SK-N-SH (cell line): ENCODE measurements at regions not wholly inside any gene's neighbourhood (a gene's known extent, or its start where the extent isn't known, plus 50 kb on each side); places are given as distances from the start of the nearest gene placed in this dataset.

Experiments used
- CTCF ChIA-PET: fragments of 300-600, 350-600 bp; formaldehyde crosslinking; extraction: SDS; loops from one replicate; lab custom pipeline; 2021; lab: Yijun Ruan, JAX
- POLR2A ChIA-PET: fragments of 350-600 bp; sonication (Branson Sonifier 250); formaldehyde crosslinking; extraction: SDS; loops from one replicate; lab custom pipeline; 2020; ENCODE audit warnings: antibody characterized with exemption, inconsistent platforms; lab: Yijun Ruan, JAX
- DNase-seq: peaks from one replicate; pipeline ENCODE4 v3.0.0; 2012
- H2AFZ ChIP-seq: fragments of 200-600 bp; sonication (generic); 2 replicates; pipeline ENCODE4 v1.8.1; 2016; ENCODE audit warnings: antibody characterized with exemption, mild to moderate bottlenecking, low read depth
- H3F3A ChIP-seq: fragments of 200-600 bp; sonication (generic); replicated peaks from 2 replicates; pipeline ENCODE3; 2016; ENCODE audit warnings: antibody characterized with exemption, mild to moderate bottlenecking; ENCODE audit not compliant: insufficient read depth
- H3K27ac ChIP-seq, 2 experiments: fragments of 200-500 bp in 1 of 2; fragments of 200-600 bp in 1 of 2; sonication (Bioruptor generic) in 1 of 2; sonication (generic), shearing (Covaris generic) in 1 of 2; 2 replicates each; pipeline versions ENCODE4 v1.5.1 to v1.6.1; 2014 to 2016; ENCODE audit warnings: low read depth in 2 of 2, inconsistent platforms in 1 of 2, low read length in 1 of 2, mild to moderate bottlenecking in 1 of 2, mixed read lengths in 1 of 2
- H3K27me3 ChIP-seq: fragments of 200-600 bp; sonication (generic), shearing (Covaris generic); 2 replicates; pipeline ENCODE4 v1.6.1; 2016; ENCODE audit warnings: mixed run types; ENCODE audit not compliant: insufficient read depth
- H3K36me3 ChIP-seq, 2 experiments: fragments of 200-500 bp in 1 of 2; fragments of 200-600 bp in 1 of 2; sonication (Bioruptor generic) in 1 of 2; sonication (generic) in 1 of 2; replicated peaks in 1 of 2; 2 replicates each; pipeline versions ENCODE3 to v1.5.1; 2014 to 2016; ENCODE audit warnings: low read length in 1 of 2, mild to moderate bottlenecking in 1 of 2; ENCODE audit not compliant: insufficient read depth in 2 of 2, control insufficient read depth in 1 of 2
- H3K4me1 ChIP-seq, 2 experiments: fragments of 200-500 bp in 1 of 2; fragments of 200-600 bp in 1 of 2; sonication (Bioruptor generic) in 1 of 2; sonication (generic), shearing (Covaris generic) in 1 of 2; 2 replicates each; pipeline versions ENCODE4 v1.5.1 to v1.6.1; 2014 to 2016; ENCODE audit warnings: low read depth in 1 of 2, low read length in 1 of 2, mixed run types in 1 of 2; ENCODE audit not compliant: insufficient read depth in 2 of 2, control insufficient read depth in 1 of 2
- H3K4me2 ChIP-seq: fragments of 200-600 bp; sonication (generic), shearing (Covaris generic); 2 replicates; pipeline ENCODE4 v1.6.1; 2017; ENCODE audit warnings: mixed run types
- H3K4me3 ChIP-seq, 2 experiments: fragments of 200-500 bp in 1 of 2; fragments of 200-600 bp in 1 of 2; sonication (Bioruptor generic) in 1 of 2; sonication (generic), shearing (Covaris generic) in 1 of 2; 2 replicates each; pipeline versions ENCODE4 v1.5.1 to v1.8.1; 2014 to 2016; ENCODE audit warnings: low read depth in 2 of 2, inconsistent platforms in 1 of 2, low read length in 1 of 2, mild to moderate bottlenecking in 1 of 2, mixed read lengths in 1 of 2, moderate library complexity in 1 of 2
- H3K79me2 ChIP-seq: fragments of 200-600 bp; sonication (generic); 2 replicates; pipeline ENCODE4 v1.8.1; 2017; ENCODE audit warnings: mild to moderate bottlenecking; ENCODE audit not compliant: insufficient read depth
- H3K9ac ChIP-seq: fragments of 200-600 bp; sonication (generic); 2 replicates; pipeline ENCODE4 v1.6.1; 2017; ENCODE audit warnings: mixed run types
- H3K9me2 ChIP-seq: fragments of 200-600 bp; sonication (generic); 2 replicates; pipeline ENCODE4 v1.6.1; 2017; ENCODE audit warnings: mixed run types
- H3K9me3 ChIP-seq: fragments of 200-600 bp; sonication (generic); 2 replicates; pipeline ENCODE4 v1.6.1; 2017; ENCODE audit warnings: mixed run types, mild to moderate bottlenecking, moderate library complexity
- H4K20me1 ChIP-seq: fragments of 200-600 bp; sonication (generic); 2 replicates; pipeline ENCODE4 v1.6.1; 2017; ENCODE audit warnings: mild to moderate bottlenecking, mixed run types; ENCODE audit not compliant: insufficient read depth
- FOXJ3 ChIP-seq: sonication (generic); formaldehyde crosslinking; IDR thresholded peaks from 2 replicates; pipeline ENCODE4 v1.5.1; 2020; ENCODE audit warnings: mild to moderate bottlenecking, missing genetic modification reagents
- FOXM1 ChIP-seq: IDR thresholded peaks from 2 replicates; pipeline ENCODE4 v1.4.0; 2012; ENCODE audit warnings: low read depth, mild to moderate bottlenecking
- GABPA ChIP-seq: IDR thresholded peaks from 2 replicates; pipeline ENCODE4 v1.4.0; 2012; ENCODE audit warnings: low read depth, mild to moderate bottlenecking
- GATA2 ChIP-seq: sonication (generic); formaldehyde crosslinking; IDR thresholded peaks from 2 replicates; pipeline ENCODE4 v1.5.0; 2020; ENCODE audit warnings: mild to moderate bottlenecking, missing genetic modification reagents
- JUND ChIP-seq: IDR thresholded peaks from 2 replicates; pipeline ENCODE4 v1.4.0; 2012
- MEF2A ChIP-seq: IDR thresholded peaks from 2 replicates; pipeline ENCODE4 v1.4.0; 2012; ENCODE audit warnings: low read depth, borderline replicate concordance
- MXI1 ChIP-seq: IDR thresholded peaks from 2 replicates; pipeline ENCODE4 v1.6.1; 2012; ENCODE audit warnings: mild to moderate bottlenecking, low read depth, low read length, improper control_type of control experiment
- POLR2AphosphoS5 ChIP-seq: IDR thresholded peaks from 2 replicates; pipeline ENCODE4 v1.6.1; 2012; ENCODE audit warnings: low read depth, low read length
- TAF1 ChIP-seq: IDR thresholded peaks from 2 replicates; pipeline ENCODE4 v1.6.1; 2012; ENCODE audit warnings: low read depth, mild to moderate bottlenecking, low read length, moderate library complexity, borderline replicate concordance
- WGBS: methylation state at CpG from one replicate; pipeline ENCODE4 v1.1.6; 2017; ENCODE audit warnings: low lambda C conversion rate; 5-methylcytosine and 5-hydroxymethylcytosine counted together
- TF ChIP-seq, protein P1 (sequence below): IDR thresholded peaks from 2 replicates; pipeline ENCODE4 v1.6.1; 2012; ENCODE audit warnings: mild to moderate bottlenecking, low read depth, low read length, moderate library complexity
- TF ChIP-seq, protein P2 (sequence below): IDR thresholded peaks from 2 replicates; pipeline ENCODE4; 2012
- TF ChIP-seq, protein P3 (sequence below): IDR thresholded peaks from 2 replicates; pipeline ENCODE4 v1.4.0; 2012; ENCODE audit warnings: low read depth
- TF ChIP-seq, protein P4 (sequence below): fragments of 150-350 bp; IDR thresholded peaks from 2 replicates; pipeline ENCODE4 v1.6.1; 2016; ENCODE audit warnings: mild to moderate bottlenecking, low read depth, low read length

DNA sequence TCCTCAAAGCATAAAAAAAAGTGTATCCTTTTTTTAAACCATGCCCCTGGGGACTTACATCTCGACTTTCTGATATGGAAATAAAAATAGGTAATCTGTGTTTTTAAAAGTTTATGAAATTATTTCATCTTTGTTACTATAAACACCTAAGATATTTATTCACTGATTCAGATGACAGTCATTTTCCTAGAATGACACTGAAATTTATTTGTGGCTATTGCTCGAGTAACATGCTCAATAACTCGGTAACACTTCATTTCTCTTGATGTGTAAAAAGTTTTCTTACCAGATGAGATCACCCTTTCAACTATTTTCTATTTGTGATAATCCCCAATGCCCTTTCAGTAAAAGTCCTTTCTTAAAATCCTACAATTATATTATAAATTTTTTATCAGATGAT, 495.8 kb downstream of the TTLL7 start:
- TF ChIP-seq MXI1 (no peak), FOXJ3 (no peak), GABPA (no peak), FOXM1 (no peak), POLR2AphosphoS5 (no peak), GATA2 (CRISPR knock-in tag) (no peak), TAF1 (no peak), MEF2A (no peak), JUND (no peak)
- TF ChIP-seq, protein P1, sequence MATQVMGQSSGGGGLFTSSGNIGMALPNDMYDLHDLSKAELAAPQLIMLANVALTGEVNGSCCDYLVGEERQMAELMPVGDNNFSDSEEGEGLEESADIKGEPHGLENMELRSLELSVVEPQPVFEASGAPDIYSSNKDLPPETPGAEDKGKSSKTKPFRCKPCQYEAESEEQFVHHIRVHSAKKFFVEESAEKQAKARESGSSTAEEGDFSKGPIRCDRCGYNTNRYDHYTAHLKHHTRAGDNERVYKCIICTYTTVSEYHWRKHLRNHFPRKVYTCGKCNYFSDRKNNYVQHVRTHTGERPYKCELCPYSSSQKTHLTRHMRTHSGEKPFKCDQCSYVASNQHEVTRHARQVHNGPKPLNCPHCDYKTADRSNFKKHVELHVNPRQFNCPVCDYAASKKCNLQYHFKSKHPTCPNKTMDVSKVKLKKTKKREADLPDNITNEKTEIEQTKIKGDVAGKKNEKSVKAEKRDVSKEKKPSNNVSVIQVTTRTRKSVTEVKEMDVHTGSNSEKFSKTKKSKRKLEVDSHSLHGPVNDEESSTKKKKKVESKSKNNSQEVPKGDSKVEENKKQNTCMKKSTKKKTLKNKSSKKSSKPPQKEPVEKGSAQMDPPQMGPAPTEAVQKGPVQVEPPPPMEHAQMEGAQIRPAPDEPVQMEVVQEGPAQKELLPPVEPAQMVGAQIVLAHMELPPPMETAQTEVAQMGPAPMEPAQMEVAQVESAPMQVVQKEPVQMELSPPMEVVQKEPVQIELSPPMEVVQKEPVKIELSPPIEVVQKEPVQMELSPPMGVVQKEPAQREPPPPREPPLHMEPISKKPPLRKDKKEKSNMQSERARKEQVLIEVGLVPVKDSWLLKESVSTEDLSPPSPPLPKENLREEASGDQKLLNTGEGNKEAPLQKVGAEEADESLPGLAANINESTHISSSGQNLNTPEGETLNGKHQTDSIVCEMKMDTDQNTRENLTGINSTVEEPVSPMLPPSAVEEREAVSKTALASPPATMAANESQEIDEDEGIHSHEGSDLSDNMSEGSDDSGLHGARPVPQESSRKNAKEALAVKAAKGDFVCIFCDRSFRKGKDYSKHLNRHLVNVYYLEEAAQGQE: no peak
- TF ChIP-seq, protein P2, sequence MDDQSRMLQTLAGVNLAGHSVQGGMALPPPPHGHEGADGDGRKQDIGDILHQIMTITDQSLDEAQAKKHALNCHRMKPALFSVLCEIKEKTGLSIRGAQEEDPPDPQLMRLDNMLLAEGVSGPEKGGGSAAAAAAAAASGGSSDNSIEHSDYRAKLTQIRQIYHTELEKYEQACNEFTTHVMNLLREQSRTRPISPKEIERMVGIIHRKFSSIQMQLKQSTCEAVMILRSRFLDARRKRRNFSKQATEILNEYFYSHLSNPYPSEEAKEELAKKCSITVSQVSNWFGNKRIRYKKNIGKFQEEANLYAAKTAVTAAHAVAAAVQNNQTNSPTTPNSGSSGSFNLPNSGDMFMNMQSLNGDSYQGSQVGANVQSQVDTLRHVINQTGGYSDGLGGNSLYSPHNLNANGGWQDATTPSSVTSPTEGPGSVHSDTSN: no peak
- TF ChIP-seq, protein P3, sequence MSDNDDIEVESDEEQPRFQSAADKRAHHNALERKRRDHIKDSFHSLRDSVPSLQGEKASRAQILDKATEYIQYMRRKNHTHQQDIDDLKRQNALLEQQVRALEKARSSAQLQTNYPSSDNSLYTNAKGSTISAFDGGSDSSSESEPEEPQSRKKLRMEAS: no peak
- TF ChIP-seq, protein P4, sequence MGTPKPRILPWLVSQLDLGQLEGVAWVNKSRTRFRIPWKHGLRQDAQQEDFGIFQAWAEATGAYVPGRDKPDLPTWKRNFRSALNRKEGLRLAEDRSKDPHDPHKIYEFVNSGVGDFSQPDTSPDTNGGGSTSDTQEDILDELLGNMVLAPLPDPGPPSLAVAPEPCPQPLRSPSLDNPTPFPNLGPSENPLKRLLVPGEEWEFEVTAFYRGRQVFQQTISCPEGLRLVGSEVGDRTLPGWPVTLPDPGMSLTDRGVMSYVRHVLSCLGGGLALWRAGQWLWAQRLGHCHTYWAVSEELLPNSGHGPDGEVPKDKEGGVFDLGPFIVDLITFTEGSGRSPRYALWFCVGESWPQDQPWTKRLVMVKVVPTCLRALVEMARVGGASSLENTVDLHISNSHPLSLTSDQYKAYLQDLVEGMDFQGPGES: no peak
- Histone ChIP-seq H3K4me2 (no peak overlapping the region), H3K27me3 (no peaks in the 10 kb centered on the region), H4K20me1 (no peaks in the 10 kb centered on the region), H3K4me1 (peaks cover 0 to 2% of the 10 kb centered on the region in 2 experiments; a peak in 2 of 4 replicates), H3K79me2 (no peaks in the 10 kb centered on the region), H3K4me3 (no peak overlapping the region), H3K9me3 (no peaks in the 10 kb centered on the region; the same call in 1 of the 2 replicates), H3F3A (no peaks in the 10 kb centered on the region), H3K9me2 (no peaks in the 10 kb centered on the region), H3K36me3 (no peaks in the 10 kb centered on the region), H3K27ac (no peak overlapping the region), H2AFZ (no peak overlapping the region), H3K9ac (no peak overlapping the region)
- ChIA-PET CTCF (interaction anchor here (0.8 kb wide), 1 partner anchor 12 kb away, joined by 3 read pairs; no protein-coding TSS in a partner anchor), POLR2A (no interaction called here)
- 32% methylated on average over 3 of the region's 3 CpGs for WGBS
- DNase-seq: no peak
